ENCODE measurements at regions not wholly inside any gene's neighbourhood (a gene's known extent, or its start where the extent isn't known, plus 50 kb on each side); places are given as distances from the start of the nearest gene placed in this dataset.

- TF ChIP-seq CTCF (IDR thresholded peaks at IDR 0.05; ENCODE audit: insufficient read depth, low read depth, low read length) (no peak), EZH2 (IDR thresholded peaks at IDR 0.05; ENCODE audit: insufficient read depth, low read length) (no peak)
Observed at GRCh38 chr14:28001002-28001401, 765.6 kb upstream of the FOXG1 start.
